Stomach smooth muscle (tissue), 2 donors: ENCODE measurements at regions not wholly inside any gene's neighbourhood (a gene's known extent, or its start where the extent isn't known, plus 50 kb on each side); places are given as distances from the start of the nearest gene placed in this dataset.
"Not testable (repeated sequence)": the region's sequence is repeated elsewhere in the genome, so short reads cannot be mapped to it uniquely, and the experiment has no call there.

ENCODE experiments used
- H3K27ac ChIP-seq: one replicate; pipeline ENCODE4 v1.7.0; 2013; ENCODE audit warnings: mild to moderate bottlenecking, low read length, inconsistent platforms
- H3K27me3 ChIP-seq, 2 donors: one replicate each; pipeline ENCODE4 v1.7.0; 2013; ENCODE audit warnings: low read length in 2 of 2; ENCODE audit not compliant: insufficient read depth in 2 of 2, control insufficient read depth in 1 of 2
- H3K36me3 ChIP-seq, 2 donors: one replicate each; pipeline ENCODE4 v1.7.0; 2013; ENCODE audit warnings: low read length in 2 of 2; ENCODE audit not compliant: control insufficient read depth in 2 of 2, insufficient read depth in 2 of 2
- H3K4me1 ChIP-seq: one replicate; pipeline ENCODE4 v1.7.0; 2013; ENCODE audit warnings: low read length; ENCODE audit not compliant: control insufficient read depth, insufficient read depth
- H3K4me3 ChIP-seq, 2 donors: one replicate each; pipeline ENCODE4 v1.7.0; 2013; ENCODE audit warnings: low read length in 2 of 2
- H3K9ac ChIP-seq, 2 donors: one replicate each; pipeline ENCODE4 v1.7.0; 2013; ENCODE audit warnings: low read length in 2 of 2, mild to moderate bottlenecking in 1 of 2
- H3K9me3 ChIP-seq, 2 donors: one replicate each; pipeline ENCODE4 v1.7.0; 2013; ENCODE audit warnings: low read length in 2 of 2; ENCODE audit not compliant: control insufficient read depth in 2 of 2
- donor health status: healthy.
- donor health status: Pancreatic carcinoma.

DNA sequence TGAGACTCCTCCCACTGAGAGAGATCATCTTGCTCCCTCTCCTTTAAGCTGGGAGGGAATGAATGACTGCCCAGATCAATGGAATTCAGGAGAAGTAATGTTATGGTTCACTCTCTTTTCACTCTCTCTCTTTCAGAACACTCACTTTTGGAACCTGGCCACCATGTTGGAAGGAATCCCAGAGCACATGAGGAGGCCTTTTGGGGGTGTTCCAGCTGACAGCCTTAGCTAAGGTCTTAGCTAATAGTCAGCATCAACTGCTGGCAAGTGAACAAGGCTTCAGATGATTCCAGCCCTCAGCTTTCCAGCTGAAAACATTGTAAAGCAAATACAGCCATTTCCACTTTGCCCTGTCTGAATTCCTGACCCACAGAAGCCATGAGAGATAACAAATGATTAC, 124.0 kb upstream of the CLNK start:
- H3K9me3 ChIP-seq = no peaks in the 10 kb centered on the region
- no peaks in the 10 kb centered on the region for H3K27me3 ChIP-seq
- H3K36me3 ChIP-seq = no peaks in the 10 kb centered on the region
- H3K9ac ChIP-seq = no peak overlapping the region
- no peak overlapping the region for H3K27ac ChIP-seq
- H3K4me3 ChIP-seq = no peak overlapping the region
- H3K4me1 ChIP-seq = no peaks in the 10 kb centered on the region

DNA sequence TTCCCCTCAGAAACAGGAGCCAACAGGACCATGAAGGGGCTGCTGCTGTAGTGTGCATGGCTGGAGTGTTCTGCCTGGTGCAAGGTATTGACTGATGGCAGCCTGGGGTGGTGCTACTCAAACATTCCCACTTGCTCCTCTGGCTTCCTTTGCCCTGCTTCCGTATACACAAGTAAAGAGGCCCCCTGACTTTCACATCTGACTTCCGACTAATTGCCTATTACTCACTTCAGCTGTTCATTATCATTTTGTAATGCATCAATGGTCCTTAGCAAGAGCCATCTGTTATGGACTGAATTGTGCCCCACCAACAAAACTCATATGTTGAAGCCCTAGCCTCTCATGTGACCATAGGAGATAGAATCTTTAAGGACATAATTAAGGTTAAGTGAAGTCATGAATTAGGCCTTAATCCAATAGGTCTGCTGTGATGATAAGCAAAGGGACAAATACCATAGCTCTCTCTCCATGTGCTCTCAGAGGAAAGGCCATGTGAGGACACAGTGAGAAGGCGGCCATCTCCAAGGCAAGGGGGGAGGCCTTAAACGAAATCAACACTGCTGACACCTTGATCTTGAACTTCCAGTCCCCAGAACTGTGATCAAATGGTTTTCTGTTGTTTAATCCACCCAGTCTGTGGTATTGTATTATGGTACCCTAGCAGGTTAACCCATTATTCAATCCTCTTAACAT, 122.5 kb upstream of the CLNK start:
- no peaks in the 10 kb centered on the region for H3K27me3 ChIP-seq

DNA sequence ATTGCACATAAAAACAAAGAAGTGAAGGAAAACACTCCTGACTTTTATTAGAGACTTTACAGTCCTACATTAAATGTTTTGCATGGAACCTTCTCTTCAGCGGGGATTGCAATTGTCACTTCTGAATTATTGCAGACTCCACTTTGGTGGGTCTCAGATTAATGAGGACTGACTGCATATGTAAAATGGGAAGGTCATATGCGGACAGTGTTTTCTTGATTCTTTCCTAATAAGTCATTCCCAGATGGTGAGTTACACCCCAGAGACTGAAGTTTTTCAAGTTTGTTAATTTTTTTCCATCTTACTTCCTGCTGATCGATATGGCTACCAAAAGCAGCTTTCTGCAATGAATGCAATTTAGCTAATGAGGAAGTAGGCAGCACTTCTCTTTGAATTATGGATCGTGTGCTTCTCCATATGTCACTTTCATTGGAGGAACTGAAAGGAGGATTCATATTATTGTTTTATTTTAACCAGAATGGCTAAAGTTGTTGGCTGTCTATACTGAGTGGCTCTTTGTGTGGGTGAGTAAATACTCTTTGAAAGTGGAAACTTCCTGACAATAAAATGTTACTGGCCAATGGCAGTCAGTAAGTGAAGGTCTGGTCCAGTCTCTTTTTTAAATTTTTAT, 119.3 kb upstream of the CLNK start:
- H3K9me3 ChIP-seq = no peaks in the 10 kb centered on the region
- H3K27me3 ChIP-seq = no peaks in the 10 kb centered on the region
- no peak overlapping the region for H3K9ac ChIP-seq
- H3K36me3 ChIP-seq = no peaks in the 10 kb centered on the region
- no peak overlapping the region for H3K27ac ChIP-seq
- H3K4me1 ChIP-seq = no peaks in the 10 kb centered on the region
- H3K4me3 ChIP-seq = no peak overlapping the region

More for the DNA sequence above, 122.5 kb upstream of the CLNK start:
- Histone ChIP-seq H3K27ac (no peak overlapping the region), H3K36me3 (no peaks in the 10 kb centered on the region), H3K9ac (no peak overlapping the region), H3K4me1 (no peaks in the 10 kb centered on the region), H3K9me3 (no peaks in the 10 kb centered on the region), H3K4me3 (no peak overlapping the region)

DNA sequence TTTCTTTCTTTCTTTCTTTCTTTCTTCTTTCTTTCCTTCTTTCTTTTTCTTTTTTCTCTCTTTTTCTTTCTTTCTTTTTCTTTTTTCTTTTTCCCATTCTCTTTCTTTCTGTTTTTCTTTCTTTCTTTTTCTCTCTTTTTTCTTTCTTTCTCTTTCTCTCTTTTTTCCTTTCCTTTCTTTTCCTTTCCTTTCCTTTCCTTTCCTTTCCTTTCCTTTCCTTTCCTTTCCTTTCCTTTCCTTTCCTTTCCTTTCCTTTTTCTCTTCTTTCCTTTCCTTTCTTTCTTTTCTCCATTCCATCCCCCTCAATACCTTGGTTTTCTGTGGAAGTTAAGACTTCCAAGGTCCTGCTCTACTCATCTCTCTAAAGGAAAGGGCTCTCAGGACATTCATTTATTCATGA, 102.8 kb upstream of the CLNK start:
- Histone ChIP-seq H3K4me1 (no peaks in the 10 kb centered on the region), H3K9ac (no peak overlapping the region), H3K36me3 (no peaks in the 10 kb centered on the region), H3K27me3 (no peaks in the 10 kb centered on the region), H3K27ac (no peak overlapping the region), H3K9me3 (no peaks in the 10 kb centered on the region), H3K4me3 (no peak overlapping the region)

DNA sequence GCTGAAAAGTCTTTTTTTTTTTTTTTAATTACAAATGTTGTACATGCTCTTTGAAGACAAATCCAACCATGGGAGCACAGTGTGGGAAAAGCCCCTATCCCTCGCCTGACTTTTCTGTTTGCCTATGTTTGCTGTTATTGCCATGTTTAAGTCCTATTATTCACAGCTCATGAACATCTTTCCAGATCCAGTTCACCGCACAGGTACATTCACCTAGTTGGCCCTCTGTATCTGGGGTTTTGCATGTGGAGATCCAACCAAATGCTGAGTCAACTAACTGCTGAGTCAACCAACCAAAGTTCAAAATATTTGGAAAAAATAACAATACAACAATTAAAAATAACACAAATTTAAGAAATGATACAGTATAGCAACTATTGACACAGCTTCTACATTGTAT, 100.1 kb upstream of the CLNK start:
- no peak overlapping the region for H3K27ac ChIP-seq

DNA sequence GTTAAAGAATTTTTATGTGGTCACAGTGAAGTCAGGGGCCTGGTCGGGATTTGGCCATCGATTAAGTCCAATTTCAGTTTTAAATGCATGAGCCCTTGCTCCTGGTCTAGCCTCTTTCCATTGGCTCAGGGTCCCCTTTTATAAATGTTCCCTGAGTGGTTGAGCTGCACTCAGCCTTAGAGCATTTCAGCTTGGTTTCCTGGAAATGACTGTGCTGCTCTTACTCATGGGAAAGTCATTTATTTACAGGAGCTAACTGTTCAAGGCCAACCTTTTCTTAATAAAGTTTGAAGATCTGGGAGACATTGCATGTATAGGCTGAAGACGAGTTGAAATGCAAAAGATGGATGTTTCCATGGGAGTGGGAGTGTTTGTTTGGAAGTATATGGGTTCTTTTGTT, 98.8 kb upstream of the CLNK start:
- Histone ChIP-seq H3K4me1 (no peaks in the 10 kb centered on the region), H3K27ac (no peak overlapping the region)

More for the DNA sequence above, 100.1 kb upstream of the CLNK start:
- no peak overlapping the region for H3K4me3 ChIP-seq
- H3K27me3 ChIP-seq = no peaks in the 10 kb centered on the region
- no peaks in the 10 kb centered on the region for H3K9me3 ChIP-seq
- no peaks in the 10 kb centered on the region for H3K36me3 ChIP-seq
- no peak overlapping the region for H3K9ac ChIP-seq
- no peaks in the 10 kb centered on the region for H3K4me1 ChIP-seq

DNA sequence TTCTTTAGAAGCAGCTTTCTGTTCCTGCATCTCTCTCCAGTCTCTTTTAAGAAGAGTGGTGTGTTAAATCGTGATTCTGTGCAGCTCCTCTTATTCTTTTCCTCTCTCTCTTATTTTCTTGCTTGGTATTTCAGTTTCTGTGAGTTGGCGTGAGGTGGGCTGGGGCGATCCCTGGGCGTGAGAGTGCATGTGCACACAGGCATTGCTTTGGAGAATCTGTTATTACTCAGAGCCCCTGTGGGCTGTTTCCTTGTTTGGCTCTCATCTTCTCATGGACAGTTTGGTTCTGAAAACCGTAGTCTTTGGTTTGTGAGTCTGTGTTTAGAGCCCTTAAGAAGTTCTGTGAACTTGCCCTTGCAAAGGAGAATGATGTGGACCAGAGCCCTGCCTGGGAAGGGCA, 97.2 kb upstream of the CLNK start:
- H3K9me3 ChIP-seq = no peaks in the 10 kb centered on the region
- no peak overlapping the region for H3K27ac ChIP-seq
- H3K4me3 ChIP-seq = no peak overlapping the region
- no peak overlapping the region for H3K9ac ChIP-seq
- no peaks in the 10 kb centered on the region for H3K27me3 ChIP-seq
- H3K36me3 ChIP-seq = no peaks in the 10 kb centered on the region
- H3K4me1 ChIP-seq = no peaks in the 10 kb centered on the region

More for the DNA sequence above, 98.8 kb upstream of the CLNK start:
- H3K27me3 ChIP-seq = no peaks in the 10 kb centered on the region
- no peak overlapping the region for H3K4me3 ChIP-seq
- no peaks in the 10 kb centered on the region for H3K36me3 ChIP-seq
- no peaks in the 10 kb centered on the region for H3K9me3 ChIP-seq
- no peak overlapping the region for H3K9ac ChIP-seq

DNA sequence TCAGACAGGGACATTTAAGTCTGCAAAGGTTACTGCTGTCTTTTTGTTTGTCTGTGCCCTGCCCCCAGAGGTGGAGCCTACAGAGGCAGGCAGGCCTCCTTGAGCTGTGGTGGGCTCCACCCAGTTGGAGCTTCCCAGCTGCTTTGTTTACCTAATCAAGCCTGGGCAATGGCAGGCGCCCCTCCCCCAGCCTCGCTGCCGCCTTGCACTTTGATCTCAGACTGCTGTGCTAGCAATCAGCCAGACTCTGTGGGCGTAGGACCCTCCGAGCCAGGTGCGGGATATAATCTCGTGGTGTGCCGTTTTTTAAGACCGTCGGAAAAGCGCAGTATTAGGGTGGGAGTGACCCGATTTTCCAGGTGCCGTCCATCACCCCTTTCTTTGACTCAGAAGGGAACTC, 96.2 kb upstream of the CLNK start:
- not testable (repeated sequence) for H3K9ac ChIP-seq, H3K27ac ChIP-seq, H3K4me3 ChIP-seq, H3K4me1 ChIP-seq, H3K9me3 ChIP-seq, H3K27me3 ChIP-seq, H3K36me3 ChIP-seq

DNA sequence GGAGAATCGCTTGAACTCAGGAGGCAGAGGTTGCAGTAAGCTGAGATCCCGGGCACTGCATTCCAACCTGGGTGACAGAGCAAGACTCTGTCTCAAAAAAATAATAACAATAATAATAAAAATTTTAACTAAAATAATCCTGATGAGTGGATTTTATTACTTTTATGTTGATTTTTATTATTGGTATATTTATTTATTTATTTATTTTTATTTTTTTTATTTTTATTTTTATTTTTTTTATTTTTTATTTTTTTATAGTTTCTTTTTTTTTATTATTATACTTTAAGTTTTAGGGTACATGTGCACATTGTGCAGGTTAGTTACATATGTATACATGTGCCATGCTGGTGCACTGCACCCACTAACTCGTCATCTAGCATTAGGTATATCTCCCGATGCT, 90.6 kb upstream of the CLNK start:
- not testable (repeated sequence) for H3K27me3 ChIP-seq, H3K27ac ChIP-seq, H3K9ac ChIP-seq, H3K4me1 ChIP-seq, H3K36me3 ChIP-seq, H3K4me3 ChIP-seq, H3K9me3 ChIP-seq

DNA sequence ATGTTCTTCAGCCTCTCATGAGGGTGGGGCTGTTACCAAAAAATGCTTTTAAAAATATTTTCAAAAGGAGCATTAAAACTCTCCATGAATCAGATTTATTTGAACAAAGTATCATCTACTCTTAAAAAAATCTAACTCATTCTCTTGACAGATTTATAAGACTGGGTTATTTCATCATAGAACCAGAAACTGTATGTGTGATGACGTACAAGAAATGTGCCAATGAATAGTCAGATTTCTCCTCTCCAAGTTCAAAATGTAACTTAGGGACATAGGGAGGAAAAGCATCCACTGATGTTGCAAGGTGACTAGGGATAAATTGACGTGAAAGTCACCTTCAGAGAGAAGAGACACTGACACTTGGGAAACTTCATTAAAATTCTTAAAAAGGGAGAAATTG, 89.1 kb upstream of the CLNK start:
- no peaks in the 10 kb centered on the region for H3K36me3 ChIP-seq
- H3K9ac ChIP-seq = no peak overlapping the region
- no peaks in the 10 kb centered on the region for H3K27me3 ChIP-seq
- H3K27ac ChIP-seq = no peak overlapping the region
- no peaks in the 10 kb centered on the region for H3K4me1 ChIP-seq
- H3K4me3 ChIP-seq = no peak overlapping the region
- H3K9me3 ChIP-seq = no peaks in the 10 kb centered on the region

DNA sequence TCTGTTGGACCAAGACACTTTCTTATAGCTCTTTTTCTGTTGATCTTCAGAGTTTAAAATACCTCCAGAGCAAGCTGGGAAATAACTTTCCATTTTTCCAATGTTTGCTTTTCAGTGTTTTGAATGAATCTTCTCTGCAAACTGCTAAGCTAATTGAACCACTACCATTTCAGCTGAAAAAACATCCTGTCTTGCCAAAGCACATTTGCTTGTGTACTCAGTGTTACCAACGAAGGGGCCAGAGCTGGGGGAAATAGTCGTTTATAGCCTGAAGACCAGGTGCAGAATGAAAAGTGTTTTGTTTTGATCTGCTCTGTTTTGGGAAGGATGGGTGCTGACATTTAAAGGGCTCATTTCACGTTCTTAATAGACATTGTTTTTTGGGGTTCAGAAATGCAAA, 88.4 kb upstream of the CLNK start:
- H3K4me1 ChIP-seq = no peaks in the 10 kb centered on the region
- H3K9ac ChIP-seq = no peak overlapping the region

More for the DNA sequence above, 88.4 kb upstream of the CLNK start:
- Histone ChIP-seq H3K4me3 (no peak overlapping the region), H3K27me3 (no peaks in the 10 kb centered on the region), H3K9me3 (no peaks in the 10 kb centered on the region), H3K27ac (no peak overlapping the region), H3K36me3 (no peaks in the 10 kb centered on the region)
